NCI-H1436 treated with DMSO at 0.1 percent for 48 hours (cell line): ENCODE measurements at regions not wholly inside any gene's neighbourhood (a gene's known extent, or its start where the extent isn't known, plus 50 kb on each side); places are given as distances from the start of the nearest gene placed in this dataset.

Source experiments
- DNase-seq: peaks from one replicate; lab custom pipeline; 2025; lab: John Stamatoyannopoulos, UW

- DNase-seq, result no peak
These were observed 124.2 kb downstream of the TMEM161B start for GRCh38 chr5:88144219-88145001.

- DNase-seq, result no peak
These were observed 124.9 kb downstream of the TMEM161B start for GRCh38 chr5:88143693-88144218.

- DNase-seq, result no peak
These were observed 125.6 kb downstream of the TMEM161B start for GRCh38 chr5:88142886-88143692.

GRCh38 chr5:88142636-88142885 is 126.1 kb downstream of the TMEM161B start:
- no peak for DNase-seq

GRCh38 chr5:88140856-88141752 is 127.5 kb downstream of the TMEM161B start:
- DNase-seq, result peak; percentile 93

- no peak for DNase-seq
These were observed 128.2 kb downstream of the TMEM161B start for GRCh38 chr5:88140396-88140855.

- DNase-seq, result no peak
These were observed 138.3 kb downstream of the TMEM161B start for GRCh38 chr5:88130211-88130815.

- DNase-seq, result no peak
These were observed 139.8 kb downstream of the TMEM161B start for GRCh38 chr5:88128813-88129212.

- no peak for DNase-seq
These were observed 149.0 kb downstream of the TMEM161B start for GRCh38 chr5:88119535-88120125.

- no peak for DNase-seq
These were observed 150.5 kb downstream of the TMEM161B start for GRCh38 chr5:88118179-88118578.

GRCh38 chr5:88117546-88117945 is 151.1 kb downstream of the TMEM161B start:
- DNase-seq, result no peak

- no peak for DNase-seq
These were observed 152.2 kb downstream of the TMEM161B start for GRCh38 chr5:88116396-88116795.

- DNase-seq, result no peak
These were observed 153.4 kb downstream of the TMEM161B start for GRCh38 chr5:88115211-88115610.

GRCh38 chr5:88113429-88113828 is 155.2 kb downstream of the TMEM161B start:
- DNase-seq, result no peak

- no peak for DNase-seq
These were observed 158.8 kb downstream of the TMEM161B start for GRCh38 chr5:88109818-88110217.

GRCh38 chr5:88108490-88109279 is 160.0 kb downstream of the TMEM161B start:
- no peak for DNase-seq

- no peak for DNase-seq
These were observed 173.6 kb downstream of the TMEM161B start for GRCh38 chr5:88094906-88095496.

GRCh38 chr5:88094403-88094802 is 174.2 kb downstream of the TMEM161B start:
- no peak for DNase-seq

- DNase-seq, result no peak
These were observed 174.9 kb downstream of the TMEM161B start for GRCh38 chr5:88093765-88094164.

- no peak for DNase-seq
These were observed 175.6 kb downstream of the TMEM161B start for GRCh38 chr5:88092958-88093605.
